Breast epithelium (tissue), 4 donors: ENCODE measurements at regions not wholly inside any gene's neighbourhood (a gene's known extent, or its start where the extent isn't known, plus 50 kb on each side); places are given as distances from the start of the nearest gene placed in this dataset.

Experiments used
- DNase-seq, 2 donors: peaks; one replicate each; pipeline ENCODE4 v3.0.0-alpha.2; 2019; ENCODE audit warnings: low spot score in 2 of 2
- H3K27ac ChIP-seq, 2 donors: fragments of 200-600 bp; sonication (generic) in 1 of 2; one replicate each; pipeline ENCODE4 v1.5.1; 2016 to 2019; ENCODE audit warnings: mild to moderate bottlenecking in 1 of 2
- H3K27me3 ChIP-seq, 2 donors: fragments of 200-600 bp; sonication (generic) in 1 of 2; one replicate each; pipeline versions ENCODE4 v1.5.1 to v1.6.0; 2017 to 2019; ENCODE audit warnings: control low read depth in 1 of 2, mild to moderate bottlenecking in 1 of 2
- H3K36me3 ChIP-seq: fragments of 200-600 bp; one replicate; pipeline ENCODE4 v1.5.1; 2019
- H3K4me1 ChIP-seq, 2 donors: fragments of 200-600 bp; sonication (generic); one replicate each; pipeline ENCODE4 v1.5.1; 2016 to 2019; ENCODE audit warnings: control low read depth in 1 of 2
- H3K4me3 ChIP-seq, 3 donors: fragments of 200-600 bp; sonication (generic); 1 replicate in 2 of 3; 2 replicates in 1 of 3; pipeline ENCODE4 v1.5.1; 2016 to 2019; ENCODE audit warnings: mild to moderate bottlenecking in 3 of 3, moderate library complexity in 2 of 3
- H3K9me3 ChIP-seq, 2 donors: fragments of 200-600 bp; sonication (generic) in 1 of 2; one replicate each; pipeline ENCODE4 v1.5.1; 2016 to 2019; ENCODE audit warnings: control low read depth in 1 of 2
- POLR2A ChIP-seq: fragments of 450-650 bp; IDR thresholded peaks from one replicate; pipeline ENCODE4 v1.6.1; 2016; ENCODE audit warnings: antibody characterized with exemption, mild to moderate bottlenecking, moderate library complexity
- POLR2AphosphoS5 ChIP-seq, 3 donors: sonication (generic); formaldehyde crosslinking; IDR thresholded peaks; one replicate each; pipeline ENCODE4 v1.6.1; 2017; ENCODE audit warnings: antibody characterized with exemption in 3 of 3
- intact Hi-C: fragments of 100-400 bp; cut with DNase I; formaldehyde crosslinking; loops from one replicate; pipeline ENCODE4 v1.15.1; 2023; ENCODE audit warnings: low total_unique reads
- TF ChIP-seq, protein P1 (sequence below), 3 donors: fragments of 450-650 bp; IDR thresholded peaks; one replicate each; pipeline ENCODE4 v1.5.1; 2016 to 2017; ENCODE audit warnings: antibody characterized with exemption in 3 of 3, mild to moderate bottlenecking in 3 of 3, moderate library complexity in 3 of 3

DNA sequence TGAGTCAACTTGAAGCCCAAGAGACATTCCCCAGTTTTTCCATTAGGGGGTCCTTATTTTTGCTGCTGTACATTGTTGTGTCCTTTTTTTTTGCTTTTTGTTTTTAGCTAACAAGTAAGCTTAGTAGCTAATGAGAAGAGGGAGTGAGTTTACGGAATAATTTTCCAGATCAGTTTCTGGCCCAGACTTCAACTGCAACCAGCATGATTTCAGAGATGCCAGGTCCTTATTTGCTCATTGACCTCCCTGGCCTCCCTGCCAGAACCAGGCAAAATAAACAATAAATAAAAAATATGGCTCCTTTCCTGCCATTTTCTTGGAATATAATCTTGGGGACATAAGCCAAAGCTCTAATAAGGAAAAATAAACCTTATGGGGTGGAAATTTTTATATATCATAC is 185.9 kb downstream of the FAT3 start:
- no peak overlapping the region for H3K4me3 ChIP-seq
- no peak for DNase-seq
- intact Hi-C loops: no loop called here
- TF ChIP-seq, protein P1, sequence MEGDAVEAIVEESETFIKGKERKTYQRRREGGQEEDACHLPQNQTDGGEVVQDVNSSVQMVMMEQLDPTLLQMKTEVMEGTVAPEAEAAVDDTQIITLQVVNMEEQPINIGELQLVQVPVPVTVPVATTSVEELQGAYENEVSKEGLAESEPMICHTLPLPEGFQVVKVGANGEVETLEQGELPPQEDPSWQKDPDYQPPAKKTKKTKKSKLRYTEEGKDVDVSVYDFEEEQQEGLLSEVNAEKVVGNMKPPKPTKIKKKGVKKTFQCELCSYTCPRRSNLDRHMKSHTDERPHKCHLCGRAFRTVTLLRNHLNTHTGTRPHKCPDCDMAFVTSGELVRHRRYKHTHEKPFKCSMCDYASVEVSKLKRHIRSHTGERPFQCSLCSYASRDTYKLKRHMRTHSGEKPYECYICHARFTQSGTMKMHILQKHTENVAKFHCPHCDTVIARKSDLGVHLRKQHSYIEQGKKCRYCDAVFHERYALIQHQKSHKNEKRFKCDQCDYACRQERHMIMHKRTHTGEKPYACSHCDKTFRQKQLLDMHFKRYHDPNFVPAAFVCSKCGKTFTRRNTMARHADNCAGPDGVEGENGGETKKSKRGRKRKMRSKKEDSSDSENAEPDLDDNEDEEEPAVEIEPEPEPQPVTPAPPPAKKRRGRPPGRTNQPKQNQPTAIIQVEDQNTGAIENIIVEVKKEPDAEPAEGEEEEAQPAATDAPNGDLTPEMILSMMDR (IDR thresholded peaks at IDR 0.05): no peak
- TF ChIP-seq POLR2A: no peak
- TF ChIP-seq POLR2AphosphoS5 (IDR thresholded peaks at IDR 0.05): no peak
- no peaks in the 10 kb centered on the region for H3K4me1 ChIP-seq
- H3K36me3 ChIP-seq: no peaks in the 10 kb centered on the region
- no peaks in the 10 kb centered on the region for H3K9me3 ChIP-seq
- no peaks in the 10 kb centered on the region for H3K27me3 ChIP-seq
- no peak overlapping the region for H3K27ac ChIP-seq

- Histone ChIP-seq H3K27me3 (no peaks in the 10 kb centered on the region), H3K9me3 (no peaks in the 10 kb centered on the region), H3K27ac (no peak overlapping the region), H3K4me3 (no peak overlapping the region), H3K36me3 (no peaks in the 10 kb centered on the region), H3K4me1 (no peaks in the 10 kb centered on the region)
- no peak for TF ChIP-seq POLR2A
- TF ChIP-seq, protein P1 (IDR thresholded peaks at IDR 0.05): no peak
- no peak for TF ChIP-seq POLR2AphosphoS5 (IDR thresholded peaks at IDR 0.05)
- no peak for DNase-seq
- intact Hi-C loops: no loop called here
Measured at GRCh38 chr11:92411431-92411830, 186.8 kb downstream of the FAT3 start.

GRCh38 chr11:92413757-92414513 is 189.3 kb downstream of the FAT3 start:
- Histone ChIP-seq H3K27ac (no peak overlapping the region), H3K36me3 (no peaks in the 10 kb centered on the region), H3K9me3 (no peaks in the 10 kb centered on the region), H3K4me3 (no peak overlapping the region), H3K27me3 (no peaks in the 10 kb centered on the region), H3K4me1 (no peaks in the 10 kb centered on the region)
- TF ChIP-seq POLR2AphosphoS5 (IDR thresholded peaks at IDR 0.05): no peak
- no peak for DNase-seq
- intact Hi-C loops: no loop called here

- Histone ChIP-seq H3K36me3 (no peaks in the 10 kb centered on the region), H3K27me3 (no peaks in the 10 kb centered on the region), H3K9me3 (no peaks in the 10 kb centered on the region), H3K4me3 (no peak overlapping the region), H3K27ac (no peak overlapping the region), H3K4me1 (no peaks in the 10 kb centered on the region)
- intact Hi-C loops: no loop called here
- no peak for TF ChIP-seq POLR2AphosphoS5 (IDR thresholded peaks at IDR 0.05)
- TF ChIP-seq, protein P1 (IDR thresholded peaks at IDR 0.05): no peak
- TF ChIP-seq POLR2A: no peak
- DNase-seq: no peak
Measured at GRCh38 chr11:92416971-92417725, 192.5 kb downstream of the FAT3 start.

DNA sequence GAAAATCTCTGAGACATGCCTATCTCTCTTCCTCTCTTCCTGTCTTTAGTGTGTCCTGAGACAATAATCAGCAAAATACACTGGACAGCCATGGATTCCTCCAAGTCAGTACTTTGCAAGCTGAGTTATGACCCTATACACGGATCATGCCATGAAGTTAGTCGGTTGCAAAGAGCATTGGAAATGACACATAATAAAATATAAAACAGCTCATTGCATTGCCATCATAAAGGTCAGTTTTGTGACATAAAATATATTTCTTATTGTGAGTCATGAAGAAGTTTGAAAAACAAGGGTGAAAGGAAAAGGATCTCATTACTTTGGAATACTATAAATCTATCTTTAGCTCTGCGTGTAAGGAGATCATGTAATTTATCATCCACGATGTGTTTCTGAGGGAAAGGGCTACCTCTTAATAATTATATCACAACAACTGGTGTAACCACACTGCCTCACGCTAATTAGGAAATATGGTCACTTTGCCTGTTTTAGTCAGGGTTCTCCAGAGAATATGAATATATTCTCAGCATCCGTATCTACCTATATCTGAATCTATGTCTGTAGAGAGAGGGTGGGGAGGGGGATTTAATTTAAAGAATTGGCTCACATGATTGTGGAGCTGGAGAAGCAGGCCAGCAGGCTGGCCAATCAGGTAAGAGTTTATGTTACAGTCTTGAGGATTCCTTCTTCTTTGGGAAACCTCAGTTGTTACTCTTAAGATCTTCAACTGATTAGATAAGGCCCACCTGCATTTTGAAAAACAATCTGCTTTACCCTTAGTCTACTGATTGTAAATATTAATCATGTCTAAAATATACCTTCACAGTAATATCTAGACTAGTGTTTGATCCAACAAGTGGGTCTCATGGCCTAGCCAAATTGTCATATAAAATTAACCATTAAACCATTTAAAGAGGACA is 198.8 kb downstream of the FAT3 start:
- TF ChIP-seq POLR2AphosphoS5 (IDR thresholded peaks at IDR 0.05) (no peak), POLR2A (no peak)
- TF ChIP-seq, protein P1 (IDR thresholded peaks at IDR 0.05): no peak
- Histone ChIP-seq H3K4me1 (no peaks in the 10 kb centered on the region), H3K27ac (no peak overlapping the region), H3K9me3 (no peaks in the 10 kb centered on the region), H3K4me3 (no peak overlapping the region), H3K27me3 (no peaks in the 10 kb centered on the region), H3K36me3 (no peaks in the 10 kb centered on the region)
- no peak for DNase-seq
- intact Hi-C loops: no loop called here
